CD14-positive monocyte (primary cell): ENCODE measurements at regions not wholly inside any gene's neighbourhood (a gene's known extent, or its start where the extent isn't known, plus 50 kb on each side); places are given as distances from the start of the nearest gene placed in this dataset.

Experiments used
- DNase-seq, 3 donors: peaks; one replicate each; pipeline ENCODE4 v3.0.0-alpha.2; 2011 to 2022
- H2AFZ ChIP-seq: 2 replicates; pipeline ENCODE4 v1.6.0; 2012; ENCODE audit warnings: mild to moderate bottlenecking, low read depth, low read length, inconsistent platforms; ENCODE audit not compliant: insufficient read depth, poor library complexity, severe bottlenecking
- H3K27ac ChIP-seq, 2 donors: 1 replicate in 1 of 2; 2 replicates in 1 of 2; pipeline ENCODE4 v1.5.1; 2012 to 2013; ENCODE audit warnings: low read length in 2 of 2, control low read depth in 1 of 2, inconsistent platforms in 1 of 2, low read depth in 1 of 2, mild to moderate bottlenecking in 1 of 2
- H3K27me3 ChIP-seq, 2 donors: one replicate each; pipeline versions ENCODE4 v1.6.0 to v1.6.1; 2011 to 2013; ENCODE audit warnings: low read length in 2 of 2; ENCODE audit not compliant: control insufficient read depth in 2 of 2, insufficient read depth in 2 of 2
- H3K36me3 ChIP-seq, 2 donors: replicated peaks in 1 of 2; 1 replicate in 1 of 2; 2 replicates in 1 of 2; pipeline versions ENCODE4 v1.5.1 to v1.6.1; 2012 to 2013; ENCODE audit warnings: low read length in 2 of 2, control low read depth in 1 of 2, inconsistent platforms in 1 of 2, mild to moderate bottlenecking in 1 of 2; ENCODE audit not compliant: insufficient read depth in 2 of 2, control insufficient read depth in 1 of 2
- H3K4me1 ChIP-seq, 2 donors: 1 replicate in 1 of 2; 2 replicates in 1 of 2; pipeline versions ENCODE4 v1.5.1 to v1.6.1; 2012 to 2013; ENCODE audit warnings: low read length in 2 of 2, control low read depth in 1 of 2, inconsistent platforms in 1 of 2, mild to moderate bottlenecking in 1 of 2, moderate library complexity in 1 of 2; ENCODE audit not compliant: insufficient read depth in 2 of 2, control insufficient read depth in 1 of 2
- H3K4me2 ChIP-seq: replicated peaks from 2 replicates; pipeline ENCODE3; 2012; ENCODE audit warnings: low read length, moderate library complexity, mild to moderate bottlenecking; ENCODE audit not compliant: poor library complexity, severe bottlenecking; ENCODE audit errors: extremely low read depth
- H3K4me3 ChIP-seq, 3 experiments: fragments of 200-600 bp in 1 of 3; sonication (generic) in 1 of 3; replicated peaks in 1 of 3; 1 replicate in 2 of 3; 2 replicates in 1 of 3; pipeline ENCODE4 v1.5.1; 2011 to 2013; ENCODE audit warnings: low read length in 3 of 3, mild to moderate bottlenecking in 3 of 3, control low read depth in 2 of 3, low read depth in 2 of 3, inconsistent platforms in 1 of 3, moderate library complexity in 1 of 3
- H3K79me2 ChIP-seq: 2 replicates; pipeline ENCODE4 v1.6.0; 2012; ENCODE audit warnings: mild to moderate bottlenecking, control low read depth, inconsistent platforms, low read length, moderate library complexity; ENCODE audit not compliant: insufficient read depth
- H3K9ac ChIP-seq: 2 replicates; pipeline ENCODE4 v1.6.0; 2017; ENCODE audit warnings: low read length, mild to moderate bottlenecking; ENCODE audit not compliant: insufficient read depth, poor library complexity, severe bottlenecking
- H3K9me3 ChIP-seq, 2 donors: replicated peaks in 1 of 2; 1 replicate in 1 of 2; 2 replicates in 1 of 2; pipeline versions ENCODE4 v1.5.1 to v1.6.1; 2012 to 2013; ENCODE audit warnings: low read length in 2 of 2, control low read depth in 1 of 2; ENCODE audit not compliant: control insufficient read depth in 1 of 2, insufficient read depth in 1 of 2
- H4K20me1 ChIP-seq: 2 replicates; pipeline ENCODE4 v1.6.0; 2012; ENCODE audit warnings: mild to moderate bottlenecking, low read length, control low read depth, moderate library complexity; ENCODE audit not compliant: insufficient read depth
- H3K27ac Mint-ChIP-seq, 7 donors: one replicate each; pipeline ENCODE4 v1.8.0; 2020; ENCODE audit warnings: mild to moderate bottlenecking in 7 of 7, mixed read lengths in 7 of 7, moderate library complexity in 6 of 7, inconsistent platforms in 2 of 7
- H3K27me3 Mint-ChIP-seq, 3 donors: one replicate each; pipeline ENCODE4 v1.8.0; 2021 to 2022; ENCODE audit warnings: low read depth in 3 of 3, mild to moderate bottlenecking in 3 of 3, mixed read lengths in 3 of 3, moderate library complexity in 3 of 3, inconsistent platforms in 1 of 3
- H3K36me3 Mint-ChIP-seq, 2 donors: one replicate each; pipeline ENCODE4 v1.8.0; 2020; ENCODE audit warnings: mixed read lengths in 2 of 2, inconsistent platforms in 1 of 2, mild to moderate bottlenecking in 1 of 2
- H3K4me1 Mint-ChIP-seq: one replicate; pipeline ENCODE4 v1.8.0; 2020; ENCODE audit warnings: mild to moderate bottlenecking, mixed read lengths
- H3K4me3 Mint-ChIP-seq, 2 donors: one replicate each; pipeline ENCODE4 v1.8.0; 2020; ENCODE audit warnings: mild to moderate bottlenecking in 2 of 2, mixed read lengths in 2 of 2, moderate library complexity in 1 of 2
- H3K9me3 Mint-ChIP-seq, 7 donors: one replicate each; pipeline ENCODE4 v1.8.0; 2020 to 2022; ENCODE audit warnings: mixed read lengths in 7 of 7, mild to moderate bottlenecking in 6 of 7, moderate library complexity in 6 of 7, inconsistent platforms in 2 of 7
- CTCF ChIP-seq: fragments of 200-600 bp; IDR thresholded peaks from one replicate; pipeline ENCODE4 v1.8.0; 2022; ENCODE audit warnings: antibody characterized with exemption, mild to moderate bottlenecking
- WGBS: methylation state at CpG from one replicate; pipeline ENCODE4 v1.1.5; 2013; ENCODE audit warnings: missing lambda C conversion rate; ENCODE audit not compliant: insufficient coverage; 5-methylcytosine and 5-hydroxymethylcytosine counted together
- intact Hi-C, 2 donors: fragments of 100-400 bp; cut with micrococcal nuclease; formaldehyde crosslinking; loops; one replicate each; pipeline versions ENCODE4 v1.15.0 to v1.15.1; 2023

- Histone ChIP-seq H2AFZ (no peak overlapping the region), H4K20me1 (no peaks in the 10 kb centered on the region), H3K9ac (no peak overlapping the region), H3K4me1 (no peaks in the 10 kb centered on the region), H3K79me2 (no peaks in the 10 kb centered on the region), H3K36me3 (no peaks in the 10 kb centered on the region), H3K27ac (no peak overlapping the region), H3K27me3 (no peaks in the 10 kb centered on the region), H3K4me3 (no peak overlapping the region), H3K4me2 (no peak overlapping the region), H3K9me3 (peaks cover 4 to 7% of the 10 kb centered on the region in 2 donors)
- H3K36me3 Mint-ChIP-seq: no peaks in the 10 kb centered on the region
- WGBS: 83% methylated on average over 1 of the region's 3 CpGs
- H3K27me3 Mint-ChIP-seq: no peaks in the 10 kb centered on the region
- H3K4me1 Mint-ChIP-seq: no peaks in the 10 kb centered on the region
- peaks cover 0 to 8% (median 2%) of the 10 kb centered on the region in 7 donors for H3K9me3 Mint-ChIP-seq
- DNase-seq: no peak
- intact Hi-C loops: no loop called here
- H3K27ac Mint-ChIP-seq: no peak overlapping the region
- TF ChIP-seq CTCF: no peak
- no peak overlapping the region for H3K4me3 Mint-ChIP-seq
Measured at GRCh38 chr10:2425320-2425719, 642.0 kb upstream of the PFKP start.

GRCh38 chr10:2414562-2414961, 652.8 kb upstream of the PFKP start:
- H3K36me3 ChIP-seq: no peaks in the 10 kb centered on the region
- no peak overlapping the region for H2AFZ ChIP-seq
- no peak overlapping the region for H3K27ac ChIP-seq
- H3K4me1 ChIP-seq: no peaks in the 10 kb centered on the region
- no peaks in the 10 kb centered on the region for H4K20me1 ChIP-seq
- TF ChIP-seq CTCF: no peak
- no peak for DNase-seq
- H3K27me3 ChIP-seq: no peaks in the 10 kb centered on the region
- WGBS: no CpG with 5 or more reads among the region's 4 CpGs
- Mint-ChIP-seq H3K27me3 (peaks cover 0 to 2% (median 0%) of the 10 kb centered on the region in 3 donors), H3K36me3 (no peaks in the 10 kb centered on the region), H3K4me1 (no peaks in the 10 kb centered on the region), H3K27ac (no peak overlapping the region), H3K4me3 (no peak overlapping the region), H3K9me3 (peaks cover 0 to 10% (median 5%) of the 10 kb centered on the region in 7 donors)
- intact Hi-C loops: no loop called here
- H3K4me2 ChIP-seq: no peak overlapping the region
- H3K9me3 ChIP-seq: peaks cover 6 to 23% of the 10 kb centered on the region in 2 donors
- H3K4me3 ChIP-seq: no peak overlapping the region
- no peak overlapping the region for H3K9ac ChIP-seq
- H3K79me2 ChIP-seq: no peaks in the 10 kb centered on the region
